H9 (cell line): ENCODE measurements at regions not wholly inside any gene's neighbourhood (a gene's known extent, or its start where the extent isn't known, plus 50 kb on each side); places are given as distances from the start of the nearest gene placed in this dataset.

Experiments
- DNase-seq: peaks from one replicate; pipeline ENCODE4 v3.0.0-alpha.2; 2017
- H2AFZ ChIP-seq: one replicate; pipeline ENCODE4 v1.6.1; 2013; ENCODE audit warnings: mild to moderate bottlenecking, low read length, control low read depth, moderate library complexity
- H2AK5ac ChIP-seq: 2 replicates; pipeline ENCODE4 v1.6.1; 2013; ENCODE audit warnings: low read length, control low read depth, mixed read lengths; ENCODE audit not compliant: insufficient read length
- H2BK120ac ChIP-seq: one replicate; pipeline ENCODE4 v1.6.1; 2013; ENCODE audit warnings: low read depth, mild to moderate bottlenecking, low read length, control low read depth, inconsistent platforms; ENCODE audit not compliant: poor library complexity, severe bottlenecking
- H2BK12ac ChIP-seq: 2 replicates; pipeline ENCODE4 v1.6.1; 2013; ENCODE audit warnings: low read length, control low read depth, mixed read lengths, low read depth; ENCODE audit not compliant: insufficient read length
- H2BK15ac ChIP-seq: 2 replicates; pipeline ENCODE4 v1.6.1; 2013; ENCODE audit warnings: low read depth, low read length, control low read depth
- H2BK20ac ChIP-seq: one replicate; pipeline ENCODE4 v1.6.1; 2013; ENCODE audit warnings: low read depth, mild to moderate bottlenecking, low read length, control low read depth, inconsistent platforms; ENCODE audit not compliant: poor library complexity, severe bottlenecking
- H2BK5ac ChIP-seq: 2 replicates; pipeline ENCODE4 v1.6.1; 2013; ENCODE audit warnings: low read length, control low read depth, mixed read lengths; ENCODE audit not compliant: insufficient read length
- H3K14ac ChIP-seq: 2 replicates; pipeline ENCODE4 v1.6.1; 2013; ENCODE audit warnings: low read length, control low read depth; ENCODE audit not compliant: insufficient read depth
- H3K18ac ChIP-seq: 2 replicates; pipeline ENCODE4 v1.6.1; 2013; ENCODE audit warnings: low read depth, mild to moderate bottlenecking, mixed read lengths, low read length, control low read depth; ENCODE audit not compliant: insufficient read length
- H3K23ac ChIP-seq: 2 replicates; pipeline ENCODE4 v1.6.1; 2013; ENCODE audit warnings: low read length, control low read depth, mixed read lengths, low read depth; ENCODE audit not compliant: insufficient read length
- H3K23me2 ChIP-seq: 2 replicates; pipeline ENCODE4 v1.6.1; 2013; ENCODE audit warnings: low read depth, mild to moderate bottlenecking, mixed read lengths, low read length, control low read depth; ENCODE audit not compliant: insufficient read length, poor library complexity, severe bottlenecking
- H3K27ac ChIP-seq: 2 replicates; pipeline ENCODE4 v1.5.1; 2013; ENCODE audit warnings: low read length, control low read depth, mixed read lengths, low read depth; ENCODE audit not compliant: insufficient read length
- H3K27me3 ChIP-seq: 2 replicates; pipeline ENCODE4 v1.6.1; 2013; ENCODE audit warnings: low read length, control low read depth, inconsistent platforms; ENCODE audit not compliant: insufficient read depth
- H3K4ac ChIP-seq: 2 replicates; pipeline ENCODE4 v1.6.1; 2013; ENCODE audit warnings: low read depth, mild to moderate bottlenecking, control low read depth, inconsistent platforms, low read length, moderate library complexity
- H3K4me1 ChIP-seq: 2 replicates; pipeline ENCODE4 v1.6.1; 2013; ENCODE audit warnings: low read length, control low read depth, inconsistent platforms; ENCODE audit not compliant: insufficient read depth
- H3K4me2 ChIP-seq: 2 replicates; pipeline ENCODE4 v1.6.1; 2013; ENCODE audit warnings: low read length, control low read depth, mixed read lengths; ENCODE audit not compliant: insufficient read length, insufficient read depth
- H3K56ac ChIP-seq: 2 replicates; pipeline ENCODE4 v1.6.1; 2013; ENCODE audit warnings: low read depth, mild to moderate bottlenecking, mixed read lengths, low read length, control low read depth; ENCODE audit not compliant: insufficient read length
- H3K79me1 ChIP-seq: 2 replicates; pipeline ENCODE4 v1.6.1; 2013; ENCODE audit warnings: low read depth, mild to moderate bottlenecking, moderate library complexity, low read length, control low read depth, inconsistent platforms; ENCODE audit not compliant: insufficient read depth, poor library complexity, severe bottlenecking
- H3K79me2 ChIP-seq: 2 replicates; pipeline ENCODE4 v1.6.1; 2013; ENCODE audit warnings: low read length, control low read depth, inconsistent platforms; ENCODE audit not compliant: insufficient read depth
- H3K9ac ChIP-seq: 2 replicates; pipeline ENCODE4 v1.6.1; 2013; ENCODE audit warnings: low read length, control low read depth, mixed read lengths; ENCODE audit not compliant: insufficient read length; ENCODE audit errors: extremely low read depth
- H3K9me3 ChIP-seq: one replicate; pipeline ENCODE4 v1.6.1; 2013; ENCODE audit warnings: low read depth, low read length, inconsistent platforms; ENCODE audit not compliant: control insufficient read depth
- H3T11ph ChIP-seq: one replicate; pipeline ENCODE4 v1.6.1; 2013; ENCODE audit warnings: mild to moderate bottlenecking, low read length, control low read depth, inconsistent platforms
- H4K20me1 ChIP-seq: one replicate; pipeline ENCODE4 v1.6.1; 2013; ENCODE audit not compliant: control insufficient read depth, insufficient read length, insufficient read depth
- H4K5ac ChIP-seq: 2 replicates; pipeline ENCODE4 v1.6.1; 2013; ENCODE audit warnings: low read depth, mild to moderate bottlenecking, mixed read lengths, low read length, control low read depth; ENCODE audit not compliant: insufficient read length
- H4K8ac ChIP-seq: replicated peaks from 2 replicates; pipeline ENCODE4 v1.6.1; 2013; ENCODE audit warnings: low read length, control low read depth, mixed read lengths, low read depth; ENCODE audit not compliant: insufficient read length
- H4K91ac ChIP-seq: 2 replicates; pipeline ENCODE4 v1.6.1; 2013; ENCODE audit warnings: low read depth, mild to moderate bottlenecking, moderate library complexity, mixed read lengths, low read length, control low read depth; ENCODE audit not compliant: insufficient read length
- H3K27ac Mint-ChIP-seq, 3 experiments: 2 replicates in 2 of 3; 3 replicates in 1 of 3; pipeline ENCODE4 v1.8.0; 2020 to 2021; ENCODE audit warnings: mixed read lengths in 3 of 3, mild to moderate bottlenecking in 1 of 3, moderate library complexity in 1 of 3
- H3K27me3 Mint-ChIP-seq: 2 replicates; pipeline ENCODE4 v1.8.0; 2021; ENCODE audit warnings: low read depth, mild to moderate bottlenecking, moderate library complexity, mixed read lengths
- H3K36me3 Mint-ChIP-seq, 3 experiments: 2 replicates in 2 of 3; 3 replicates in 1 of 3; pipeline ENCODE4 v1.8.0; 2020 to 2021; ENCODE audit warnings: low read depth in 3 of 3, mixed read lengths in 3 of 3; ENCODE audit not compliant: insufficient read depth in 1 of 3
- H3K4me1 Mint-ChIP-seq, 2 experiments: 2 replicates each; pipeline ENCODE4 v1.8.0; 2020; ENCODE audit warnings: mixed read lengths in 2 of 2
- H3K4me3 Mint-ChIP-seq, 2 experiments: 2 replicates in 1 of 2; 3 replicates in 1 of 2; pipeline ENCODE4 v1.8.0; 2020 to 2021; ENCODE audit warnings: mild to moderate bottlenecking in 2 of 2, mixed read lengths in 2 of 2, moderate library complexity in 1 of 2
- H3K9me3 Mint-ChIP-seq, 2 experiments: 2 replicates in 1 of 2; 3 replicates in 1 of 2; pipeline ENCODE4 v1.8.0; 2020; ENCODE audit warnings: mild to moderate bottlenecking in 2 of 2, mixed read lengths in 2 of 2, moderate library complexity in 1 of 2
- CTCF ChIP-seq: fragments of 200-600 bp; sonication (generic); conservative IDR thresholded peaks from 3 replicates; pipeline ENCODE4 v1.8.0; 2021; ENCODE audit warnings: antibody characterized with exemption, mild to moderate bottlenecking
- WGBS: extraction: QIAGEN DNeasy Blood & Tissue Kit; methylation state at CpG from one replicate; pipeline ENCODE4 v1.1.7; 2013; ENCODE audit warnings: missing lambda C conversion rate, low lambda C conversion rate, mixed read lengths; ENCODE audit not compliant: insufficient read length; ENCODE audit errors: extremely low coverage; 5-methylcytosine and 5-hydroxymethylcytosine counted together

GRCh38 chr3:102259663-102260062 lies 175.2 kb upstream of the ZPLD1 start:
- no peaks in the 10 kb centered on the region for H3K4me1 ChIP-seq
- H3K4me1 Mint-ChIP-seq, result peaks cover 8 to 11% of the 10 kb centered on the region in 2 experiments
- H3K18ac ChIP-seq, result no peak overlapping the region
- H3K9me3 Mint-ChIP-seq, result no peaks in the 10 kb centered on the region; a peak in 1 of 5 replicates
- no peak overlapping the region for H2BK15ac ChIP-seq
- H4K91ac ChIP-seq, result no peak overlapping the region
- no peak overlapping the region for H2AK5ac ChIP-seq
- no peak overlapping the region for H3K56ac ChIP-seq
- no peaks in the 10 kb centered on the region for H4K20me1 ChIP-seq
- H2AFZ ChIP-seq, result no peak overlapping the region
- H3K79me1 ChIP-seq, result no peaks in the 10 kb centered on the region
- H2BK120ac ChIP-seq, result no peak overlapping the region
- H3T11ph ChIP-seq, result no peak overlapping the region
- no peaks in the 10 kb centered on the region for H3K27me3 ChIP-seq
- WGBS, result no CpG with 5 or more reads among the region's 2 CpGs
- H3K9me3 ChIP-seq, result no peaks in the 10 kb centered on the region
- H3K4ac ChIP-seq, result no peak overlapping the region
- no peak for DNase-seq
- H3K27me3 Mint-ChIP-seq, result no peaks in the 10 kb centered on the region
- H3K27ac ChIP-seq, result no peak overlapping the region
- H3K9ac ChIP-seq, result no peak overlapping the region
- H2BK12ac ChIP-seq, result no peak overlapping the region
- no peak overlapping the region for H3K23ac ChIP-seq
- H3K79me2 ChIP-seq, result no peaks in the 10 kb centered on the region
- H3K27ac Mint-ChIP-seq, result no peak overlapping the region; a peak in 1 of 7 replicates
- H4K8ac ChIP-seq, result no peak overlapping the region
- H3K14ac ChIP-seq, result no peak overlapping the region
- no peaks in the 10 kb centered on the region for H3K23me2 ChIP-seq
- H3K36me3 Mint-ChIP-seq, result no peaks in the 10 kb centered on the region
- no peak overlapping the region for H3K4me3 Mint-ChIP-seq
- H3K4me2 ChIP-seq, result no peak overlapping the region
- no peak overlapping the region for H2BK5ac ChIP-seq
- no peak for TF ChIP-seq CTCF
- no peak overlapping the region for H4K5ac ChIP-seq
- H2BK20ac ChIP-seq, result no peak overlapping the region
